Lower lobe of right lung (tissue), 2 donors: ENCODE measurements at regions not wholly inside any gene's neighbourhood (a gene's known extent, or its start where the extent isn't known, plus 50 kb on each side); places are given as distances from the start of the nearest gene placed in this dataset.

ENCODE experiments used
- ATAC-seq, 2 donors: fragments of 200-7000 bp; cut with Tn5 transposase; one replicate each; pipeline ENCODE4 v1.9.1; 2020 to 2022; ENCODE audit warnings: mild to moderate bottlenecking in 2 of 2, moderate library complexity in 2 of 2
- DNase-seq: peaks from one replicate; pipeline ENCODE4 v3.0.0-alpha.2; 2020
- H3K27ac ChIP-seq: fragments of 200-600 bp; one replicate; pipeline ENCODE4 v1.8.0; 2022
- H3K27me3 ChIP-seq: fragments of 200-600 bp; one replicate; pipeline ENCODE4 v1.8.0; 2022; ENCODE audit warnings: low read depth
- H3K36me3 ChIP-seq: fragments of 200-600 bp; one replicate; pipeline ENCODE4 v1.8.0; 2022; ENCODE audit warnings: mild to moderate bottlenecking
- H3K4me1 ChIP-seq: fragments of 200-600 bp; one replicate; pipeline ENCODE4 v1.8.0; 2022
- H3K4me3 ChIP-seq: fragments of 200-600 bp; one replicate; pipeline ENCODE4 v1.8.0; 2022; ENCODE audit warnings: mild to moderate bottlenecking
- H3K9me3 ChIP-seq: fragments of 200-600 bp; one replicate; pipeline ENCODE4 v1.8.0; 2022
- intact Hi-C: fragments of 100-400 bp; cut with DNase I; formaldehyde crosslinking; loops from one replicate; pipeline ENCODE4 v1.11.0; 2022
- TF ChIP-seq, protein P1 (sequence below): fragments of 200-600 bp; IDR thresholded peaks from one replicate; pipeline ENCODE4 v1.8.0; 2022; ENCODE audit warnings: antibody characterized with exemption, mild to moderate bottlenecking
- donor health status: DM: no; HTN: yes; CAD: no; lungs with severe emphysema.

DNA sequence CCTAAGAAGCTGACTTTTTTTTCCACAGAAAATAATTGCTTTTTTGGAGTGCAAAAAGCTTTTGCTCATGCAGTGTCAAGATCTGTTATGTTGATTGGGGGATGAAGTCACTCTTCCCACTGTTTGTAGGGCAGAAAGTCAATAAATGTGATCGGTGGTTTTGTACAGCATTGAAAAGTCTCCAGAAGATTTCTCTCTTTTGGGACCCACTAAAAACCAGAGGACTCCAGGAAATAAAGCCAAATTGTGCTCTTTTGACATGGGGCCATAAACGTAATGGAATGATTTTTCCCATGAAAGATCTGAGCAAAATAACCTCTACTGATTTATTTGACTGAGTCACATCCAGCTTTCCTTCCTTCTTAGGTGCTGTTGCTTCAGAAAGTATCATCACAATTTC, 122.5 kb downstream of the SNAPC1 start:
- Histone ChIP-seq H3K27me3 (no peaks in the 10 kb centered on the region), H3K36me3 (no peaks in the 10 kb centered on the region), H3K27ac (no peak overlapping the region), H3K4me1 (no peaks in the 10 kb centered on the region), H3K9me3 (no peaks in the 10 kb centered on the region), H3K4me3 (no peak overlapping the region)
- intact Hi-C loops = no loop called here
- ATAC-seq (no peak), DNase-seq (no peak)
- TF ChIP-seq, protein P1, sequence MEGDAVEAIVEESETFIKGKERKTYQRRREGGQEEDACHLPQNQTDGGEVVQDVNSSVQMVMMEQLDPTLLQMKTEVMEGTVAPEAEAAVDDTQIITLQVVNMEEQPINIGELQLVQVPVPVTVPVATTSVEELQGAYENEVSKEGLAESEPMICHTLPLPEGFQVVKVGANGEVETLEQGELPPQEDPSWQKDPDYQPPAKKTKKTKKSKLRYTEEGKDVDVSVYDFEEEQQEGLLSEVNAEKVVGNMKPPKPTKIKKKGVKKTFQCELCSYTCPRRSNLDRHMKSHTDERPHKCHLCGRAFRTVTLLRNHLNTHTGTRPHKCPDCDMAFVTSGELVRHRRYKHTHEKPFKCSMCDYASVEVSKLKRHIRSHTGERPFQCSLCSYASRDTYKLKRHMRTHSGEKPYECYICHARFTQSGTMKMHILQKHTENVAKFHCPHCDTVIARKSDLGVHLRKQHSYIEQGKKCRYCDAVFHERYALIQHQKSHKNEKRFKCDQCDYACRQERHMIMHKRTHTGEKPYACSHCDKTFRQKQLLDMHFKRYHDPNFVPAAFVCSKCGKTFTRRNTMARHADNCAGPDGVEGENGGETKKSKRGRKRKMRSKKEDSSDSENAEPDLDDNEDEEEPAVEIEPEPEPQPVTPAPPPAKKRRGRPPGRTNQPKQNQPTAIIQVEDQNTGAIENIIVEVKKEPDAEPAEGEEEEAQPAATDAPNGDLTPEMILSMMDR = no peak

DNA sequence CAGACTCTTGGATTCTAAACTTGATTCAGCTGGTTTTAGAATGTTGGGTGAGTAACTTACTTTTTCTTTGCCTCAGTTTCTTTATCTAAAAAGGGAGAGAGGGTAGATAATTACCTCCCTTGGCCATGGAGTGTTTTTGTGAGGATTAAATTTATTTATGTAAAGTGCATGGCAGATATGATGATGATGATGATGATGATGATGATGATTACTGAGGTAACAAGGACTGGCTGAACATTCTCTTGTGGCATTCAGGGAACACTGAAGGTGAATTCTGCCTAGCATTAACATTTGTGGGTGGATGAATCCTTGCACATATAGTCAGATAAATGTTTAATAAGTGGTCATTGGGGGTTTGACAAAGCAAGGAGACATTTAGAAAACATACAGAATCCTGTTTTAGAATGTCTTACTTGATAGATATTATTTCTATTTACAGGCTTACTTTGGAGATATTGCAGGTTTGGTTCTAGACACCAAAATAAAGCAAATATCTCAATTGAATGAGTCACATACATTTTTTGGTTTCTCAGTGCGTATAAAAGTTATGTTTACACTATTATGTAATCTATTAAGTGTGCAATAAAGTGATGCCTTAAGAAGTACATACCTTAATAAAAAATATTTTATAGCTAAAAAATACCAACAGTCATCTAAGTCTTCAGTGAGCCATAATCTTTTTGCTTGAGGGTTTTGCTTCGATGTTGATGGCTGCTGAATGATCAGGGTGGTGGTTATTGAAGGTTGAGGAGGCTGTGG, 123.2 kb downstream of the SNAPC1 start:
- intact Hi-C loops = no loop called here
- DNase-seq (no peak), ATAC-seq (no peak)
- TF ChIP-seq, protein P1 = no peak
- Histone ChIP-seq H3K27ac (no peak overlapping the region), H3K27me3 (no peaks in the 10 kb centered on the region), H3K36me3 (no peaks in the 10 kb centered on the region), H3K9me3 (no peaks in the 10 kb centered on the region), H3K4me1 (no peaks in the 10 kb centered on the region), H3K4me3 (no peak overlapping the region)

DNA sequence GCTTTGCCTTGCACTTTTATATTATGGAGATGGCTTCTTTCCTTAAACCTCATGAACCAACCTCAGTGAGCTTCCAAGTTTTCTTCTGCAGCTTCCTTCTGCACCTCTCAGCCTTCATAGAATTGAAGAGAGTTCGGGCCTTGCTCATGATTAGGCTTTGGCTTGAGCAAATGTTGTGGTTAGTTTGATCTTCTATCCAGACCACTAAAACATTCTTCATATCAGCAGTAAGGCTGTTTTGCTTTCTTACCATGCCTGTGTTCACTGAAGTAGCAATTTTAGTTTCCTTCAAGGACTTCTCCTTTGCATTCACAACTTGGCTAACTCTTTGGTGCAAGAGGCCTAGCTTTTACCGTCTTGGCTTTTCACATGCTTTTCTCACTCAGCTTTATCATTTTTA, 125.4 kb downstream of the SNAPC1 start:
- ATAC-seq (no peak), DNase-seq (no peak)
- Histone ChIP-seq H3K36me3 (no peaks in the 10 kb centered on the region), H3K27me3 (no peaks in the 10 kb centered on the region), H3K9me3 (no peaks in the 10 kb centered on the region), H3K4me1 (no peaks in the 10 kb centered on the region), H3K27ac (no peak overlapping the region), H3K4me3 (no peak overlapping the region)
- intact Hi-C loops = no loop called here
- TF ChIP-seq, protein P1 = no peak

DNA sequence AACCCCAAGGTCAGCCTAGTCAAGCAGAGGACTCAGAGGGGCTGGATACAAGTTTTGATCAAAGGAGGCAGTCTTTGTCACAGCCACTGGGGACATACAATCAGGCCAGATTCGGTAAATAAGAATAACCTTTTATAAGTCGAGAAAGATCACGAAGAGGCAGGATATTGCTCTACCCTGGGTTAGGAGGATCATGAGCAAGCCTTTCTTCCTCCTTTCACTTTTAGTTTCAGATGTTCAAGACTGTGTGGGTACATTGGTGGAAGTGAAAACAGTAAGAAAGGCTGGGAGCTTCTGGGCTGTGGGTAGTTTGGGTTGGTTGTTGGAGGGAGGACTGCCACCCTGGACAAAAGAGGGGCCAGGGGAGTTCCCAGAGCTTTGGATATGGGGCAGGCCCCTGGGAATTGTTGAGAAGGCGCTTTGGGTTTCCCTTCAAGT, 127.7 kb downstream of the SNAPC1 start:
- Histone ChIP-seq H3K36me3 (no peaks in the 10 kb centered on the region), H3K27me3 (no peaks in the 10 kb centered on the region), H3K4me1 (no peaks in the 10 kb centered on the region), H3K9me3 (no peaks in the 10 kb centered on the region), H3K27ac (no peak overlapping the region), H3K4me3 (no peak overlapping the region)
- intact Hi-C loops = no loop called here
- ATAC-seq (peak; percentile 71 to 81), DNase-seq (no peak)
- TF ChIP-seq, protein P1 = no peak

DNA sequence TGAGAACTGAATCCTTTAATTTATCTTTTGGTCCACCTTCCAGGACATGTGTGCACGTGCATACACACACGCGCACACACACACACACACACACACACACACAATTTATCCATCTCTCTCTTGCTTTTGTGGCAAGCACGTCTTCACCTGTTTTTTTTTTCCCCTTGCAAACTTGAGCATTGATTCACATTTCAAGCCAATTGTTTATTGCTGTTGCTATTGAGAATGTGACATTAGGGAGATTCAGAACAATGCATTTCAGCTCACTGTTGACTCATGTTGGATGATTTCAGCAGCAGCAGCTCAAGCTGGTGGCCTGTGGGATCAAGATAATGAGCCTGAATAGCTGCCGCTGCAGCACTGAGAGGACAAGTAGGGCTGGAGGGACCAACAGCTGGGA, 128.9 kb downstream of the SNAPC1 start:
- H3K9me3 ChIP-seq = no peaks in the 10 kb centered on the region
- no peak overlapping the region for H3K4me3 ChIP-seq
- H3K27ac ChIP-seq = no peak overlapping the region
- ATAC-seq = no peak
- no peaks in the 10 kb centered on the region for H3K27me3 ChIP-seq
- H3K36me3 ChIP-seq = no peaks in the 10 kb centered on the region
- no peak for DNase-seq
- TF ChIP-seq, protein P1 = no peak
- H3K4me1 ChIP-seq = no peaks in the 10 kb centered on the region
- intact Hi-C loops = no loop called here
